MM.1S (cell line): ENCODE measurements at regions not wholly inside any gene's neighbourhood (a gene's known extent, or its start where the extent isn't known, plus 50 kb on each side); places are given as distances from the start of the nearest gene placed in this dataset.

Experiments
- CTCF ChIP-seq: fragments of 300-600 bp; sonication (generic); IDR thresholded peaks from 2 replicates; pipeline ENCODE4 v1.5.1; 2016; ENCODE audit warnings: antibody characterized with exemption, low read length, mixed read lengths
- EZH2 ChIP-seq: fragments of 300-600 bp; sonication (generic); optimal IDR thresholded peaks from 2 replicates; pipeline ENCODE3; 2017; ENCODE audit warnings: low read depth, mild to moderate bottlenecking, antibody characterized with exemption, low read length, mixed read lengths
- EZH2phosphoT487 ChIP-seq: fragments of 300-600 bp; sonication (generic); IDR thresholded peaks from 2 replicates; pipeline ENCODE4 v1.6.1; 2018; ENCODE audit warnings: antibody characterized with exemption, low read length

GRCh38 chr11:88434333-88434976 lies 96.9 kb upstream of the CTSC start:
- TF ChIP-seq EZH2 (no peak), CTCF (no peak), EZH2phosphoT487 (no peak)
